GM21381 (cell line): ENCODE measurements at regions not wholly inside any gene's neighbourhood (a gene's known extent, or its start where the extent isn't known, plus 50 kb on each side); places are given as distances from the start of the nearest gene placed in this dataset.

Experiments
- ATAC-seq: cut with Tn5 transposase; IDR thresholded peaks from one replicate; pipeline ENCODE4 v1.9.1; 2021; ENCODE audit warnings: mild to moderate bottlenecking, moderate library complexity; ENCODE audit not compliant: unreplicated experiment

GRCh38 chr9:88691811-88692210 is 156.8 kb downstream of the NXNL2 start:
- ATAC-seq, result no peak

- ATAC-seq, result no peak
These were observed 157.8 kb downstream of the NXNL2 start for GRCh38 chr9:88692827-88693226.

- ATAC-seq, result no peak
These were observed 159.6 kb downstream of the NXNL2 start for GRCh38 chr9:88694625-88695024.

GRCh38 chr9:88696501-88696900 is 161.5 kb downstream of the NXNL2 start:
- ATAC-seq, result no peak

DNA sequence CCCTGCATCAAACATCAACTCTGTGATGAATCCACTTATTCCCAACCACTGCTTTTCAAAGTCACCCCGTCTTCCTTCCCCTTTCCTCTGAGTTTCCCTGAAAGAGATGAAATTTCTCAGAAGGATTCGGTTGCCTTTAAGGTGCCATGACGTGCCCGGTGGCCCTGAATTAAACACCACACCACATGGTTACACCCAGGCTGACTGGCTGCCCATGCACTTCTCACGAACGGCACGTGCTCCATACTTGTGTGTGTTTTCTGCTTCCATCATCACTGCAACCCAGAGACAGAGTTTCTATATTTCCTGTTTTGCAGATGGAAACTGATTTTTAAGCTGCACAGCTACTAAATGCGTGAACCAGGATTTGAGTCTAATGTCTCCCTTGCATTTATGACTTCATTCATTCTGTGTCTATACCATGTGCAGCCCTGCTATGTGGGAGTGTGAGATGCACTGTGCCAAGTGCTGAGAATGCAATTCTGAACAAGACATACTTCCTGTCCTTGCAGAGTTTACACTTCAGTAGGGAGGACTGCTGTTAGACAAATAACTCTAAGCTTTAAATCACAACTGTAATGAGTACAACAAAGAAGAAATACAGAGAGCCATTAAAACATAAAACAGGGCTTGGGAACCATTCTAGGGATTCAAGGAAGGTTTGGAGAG is 162.9 kb downstream of the NXNL2 start:
- ATAC-seq, result no peak

DNA sequence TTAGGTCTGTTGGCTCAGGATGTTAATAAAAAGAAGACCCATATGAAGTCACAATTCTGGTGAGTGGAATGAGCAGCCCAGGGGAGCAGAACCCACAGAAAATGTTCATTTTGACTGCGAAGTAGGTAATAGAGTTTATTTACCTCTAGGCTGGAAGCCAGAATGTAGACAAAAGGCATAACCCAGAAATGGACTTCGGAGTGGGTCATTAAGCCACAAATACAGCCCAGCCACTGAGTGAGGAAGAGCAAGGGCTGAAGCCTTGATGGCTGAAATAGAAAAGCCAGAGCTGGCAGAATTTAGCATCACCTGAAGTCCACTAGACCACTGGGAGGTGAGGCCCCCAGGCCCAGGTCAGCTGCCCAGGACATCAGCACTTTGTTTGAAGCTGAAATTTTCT is 168.0 kb downstream of the NXNL2 start:
- ATAC-seq, result no peak

DNA sequence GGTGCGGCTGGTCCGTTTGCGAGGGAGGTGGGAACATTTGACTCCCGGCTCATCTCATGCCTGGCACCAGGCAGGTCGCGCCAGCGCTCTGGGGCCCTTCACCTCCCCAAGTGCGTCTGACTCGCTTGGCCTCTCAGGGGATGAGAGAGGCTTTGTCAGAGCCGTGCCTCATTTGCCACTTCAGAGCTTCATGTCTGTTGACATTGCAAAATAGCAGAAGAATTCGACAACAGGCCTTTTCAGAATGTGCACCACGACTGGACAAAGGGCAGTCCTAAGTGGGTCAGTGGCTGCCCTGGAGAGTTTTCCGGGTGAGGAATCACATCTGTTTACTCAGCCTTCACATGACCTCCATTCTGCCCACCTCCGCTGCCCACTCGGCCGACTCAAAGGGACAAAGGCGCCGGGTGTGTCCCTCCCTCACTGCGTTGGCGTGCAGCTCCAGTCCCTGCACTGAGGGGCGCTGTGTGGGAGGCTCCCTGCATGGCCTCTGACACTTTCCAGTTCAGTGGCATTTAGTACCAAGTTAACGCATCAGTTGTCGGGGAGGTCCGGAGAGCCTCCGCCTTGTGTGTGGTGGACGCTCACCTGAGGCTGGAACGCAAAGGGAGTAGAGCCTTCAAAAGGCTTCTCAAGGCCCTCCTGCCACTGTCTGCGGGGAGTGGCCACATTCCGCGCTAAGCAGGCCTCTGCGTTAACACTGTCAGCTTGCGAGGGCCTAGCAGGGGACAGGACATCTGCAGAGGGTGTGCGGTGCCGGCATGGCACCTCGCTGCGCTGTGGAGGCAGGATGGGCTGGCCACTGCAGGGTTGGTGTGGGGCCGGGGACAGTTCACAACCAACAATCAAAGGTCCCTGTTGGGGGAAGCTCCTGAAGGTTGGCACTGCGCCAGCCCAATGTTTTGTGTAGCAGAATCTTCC is 171.5 kb downstream of the NXNL2 start:
- ATAC-seq, result no peak

DNA sequence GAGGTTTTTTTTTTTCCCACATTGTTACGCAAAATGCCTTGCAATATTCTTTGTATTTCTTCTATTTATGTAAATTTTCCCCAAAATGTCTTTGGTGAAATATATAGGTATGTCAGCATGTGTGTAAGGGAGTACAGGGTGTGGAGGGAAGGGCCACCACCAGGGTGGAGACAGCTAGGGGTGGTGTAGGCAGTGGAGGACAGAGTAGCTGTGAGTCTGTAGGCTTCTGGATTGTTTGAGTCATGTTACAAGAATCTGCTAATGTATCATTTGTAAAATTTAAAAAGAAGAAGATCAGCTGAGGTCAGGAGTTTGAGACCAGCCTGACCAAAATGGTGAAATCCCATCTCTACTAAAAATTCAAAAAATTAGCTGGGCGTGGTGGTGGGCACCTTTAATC is 175.5 kb downstream of the NXNL2 start:
- no peak for ATAC-seq

- ATAC-seq, result no peak
These were observed 176.7 kb downstream of the NXNL2 start for GRCh38 chr9:88711719-88712118.

DNA sequence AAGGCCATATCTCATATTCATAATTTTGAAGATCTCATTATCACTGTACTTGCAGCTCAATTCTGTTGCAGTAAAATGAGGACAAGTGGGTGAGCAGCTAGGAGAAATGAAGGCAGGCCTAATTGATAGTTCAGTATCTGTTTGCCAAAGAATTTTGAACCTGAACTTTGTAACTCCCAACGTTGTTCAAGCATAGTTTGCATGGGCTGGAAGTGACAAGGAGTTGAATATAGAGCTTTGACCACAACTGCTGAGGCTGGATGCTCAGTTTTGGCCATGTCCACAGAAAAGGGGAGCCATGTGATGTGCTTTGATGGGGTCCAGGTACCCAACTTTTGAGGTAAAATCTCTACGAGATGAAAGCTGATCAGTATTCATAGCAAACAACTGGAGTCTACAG is 177.5 kb downstream of the NXNL2 start:
- ATAC-seq, result no peak

GRCh38 chr9:88713010-88713409 is 178.0 kb downstream of the NXNL2 start:
- ATAC-seq, result no peak

DNA sequence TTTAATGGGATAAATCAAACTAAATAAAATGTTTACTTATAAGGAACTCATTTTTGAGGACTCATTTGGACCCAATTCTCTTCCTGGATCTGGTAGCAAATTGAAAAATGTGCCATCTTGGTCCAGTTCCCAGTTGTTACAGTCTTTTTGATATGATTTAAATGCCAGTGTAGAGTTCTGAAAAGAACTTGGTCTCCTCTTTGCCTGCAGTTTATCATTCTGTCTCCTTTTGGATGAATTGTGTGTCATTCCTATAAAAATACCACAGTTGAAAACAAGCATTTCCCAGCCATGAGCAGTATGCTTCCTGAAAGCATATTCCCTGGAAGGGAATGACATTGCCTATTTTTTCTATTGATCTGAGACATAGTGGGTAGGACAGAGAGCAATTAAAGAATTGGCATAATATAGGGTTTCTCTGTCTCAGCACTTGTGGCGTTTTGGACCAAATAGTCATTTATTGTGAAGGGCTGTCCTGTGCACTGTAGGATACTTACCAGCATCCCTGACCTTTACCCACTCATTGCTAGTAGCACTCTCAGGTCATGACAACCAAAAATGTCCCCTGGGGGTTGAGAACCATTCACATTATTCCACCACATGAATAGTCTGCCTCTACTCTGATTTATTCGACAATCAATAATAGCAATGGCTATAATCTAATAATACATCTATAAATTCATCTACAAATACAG is 181.8 kb downstream of the NXNL2 start:
- no peak for ATAC-seq

GRCh38 chr9:88721025-88721424 is 186.0 kb downstream of the NXNL2 start:
- ATAC-seq, result no peak

DNA sequence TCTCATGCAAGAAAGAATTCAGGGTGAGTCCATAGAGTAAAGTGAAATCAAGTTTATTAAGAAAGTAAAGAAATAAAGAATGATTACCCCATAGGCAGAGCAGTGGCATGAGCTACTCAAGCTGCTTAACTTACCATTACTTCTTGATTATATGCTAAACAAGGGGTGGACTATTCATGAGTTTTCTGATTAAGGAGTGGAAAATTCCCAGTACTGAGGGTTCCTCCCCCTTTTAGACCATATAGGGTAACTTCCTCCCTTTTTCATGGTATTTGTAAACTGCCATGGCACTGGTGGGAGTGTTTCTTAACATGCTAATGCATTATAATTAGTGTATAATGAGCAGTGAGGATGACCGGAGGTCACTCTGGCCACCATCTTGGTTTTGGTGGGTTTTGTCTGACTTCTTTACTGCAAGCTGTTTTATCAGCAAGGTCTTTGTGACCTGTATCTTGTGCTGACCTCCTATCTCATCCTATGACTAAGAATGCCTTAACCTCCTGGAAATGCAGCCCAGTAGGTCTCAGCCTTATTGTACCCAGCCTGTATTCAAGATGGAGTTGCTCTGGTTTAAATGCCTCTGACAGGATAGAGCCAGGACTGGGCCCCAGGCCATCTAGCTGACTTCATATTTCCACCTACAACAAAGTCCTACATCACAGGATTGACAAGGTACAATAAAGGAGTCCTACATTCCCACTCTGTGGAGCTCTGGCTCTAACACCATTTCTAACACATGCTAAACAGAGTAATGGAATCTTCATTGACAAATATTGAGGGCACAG is 186.7 kb downstream of the NXNL2 start:
- no peak for ATAC-seq

- no peak for ATAC-seq
These were observed 187.8 kb downstream of the NXNL2 start for GRCh38 chr9:88722753-88723152.

GRCh38 chr9:88723751-88724150 is 188.8 kb downstream of the NXNL2 start:
- no peak for ATAC-seq

DNA sequence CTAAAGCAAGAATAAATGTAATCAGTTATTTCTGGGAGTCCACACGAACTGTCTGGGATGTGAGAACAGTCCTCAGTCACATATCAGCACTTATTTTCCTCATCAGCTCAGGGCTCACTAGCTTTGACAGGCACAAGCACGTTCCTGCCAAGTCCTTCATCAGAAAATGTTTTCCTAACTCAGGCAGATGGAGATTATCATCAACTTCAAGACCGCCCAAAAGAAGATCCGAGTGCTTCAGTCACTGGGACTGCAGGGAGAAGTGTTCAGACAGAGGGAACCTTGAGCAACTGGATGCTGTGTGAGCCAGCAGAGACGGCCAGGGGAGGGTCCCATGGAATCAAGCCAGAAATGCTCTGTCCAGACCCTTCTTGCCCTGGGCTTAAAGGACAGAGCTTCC is 189.4 kb downstream of the NXNL2 start:
- no peak for ATAC-seq

- no peak for ATAC-seq
These were observed 190.5 kb downstream of the NXNL2 start for GRCh38 chr9:88725300-88726019.

- no peak for ATAC-seq
These were observed 191.8 kb downstream of the NXNL2 start for GRCh38 chr9:88726803-88727202.

DNA sequence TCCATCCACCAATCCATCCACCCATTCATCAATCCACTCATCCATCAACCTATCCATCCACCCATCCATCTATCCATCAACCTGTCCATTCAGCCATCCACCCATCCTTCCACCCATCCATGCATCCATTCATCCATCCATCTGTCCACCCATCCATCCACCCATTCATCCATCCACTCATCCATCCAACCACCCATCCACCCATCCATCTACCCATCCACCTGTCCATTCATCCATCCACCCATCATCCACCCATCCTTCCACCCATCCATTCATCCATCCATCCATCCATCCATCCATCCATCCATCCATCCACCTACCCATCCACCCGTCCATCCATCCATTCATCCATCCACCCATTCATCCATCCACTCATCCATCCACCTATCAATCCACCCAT is 195.8 kb downstream of the NXNL2 start:
- no peak for ATAC-seq
